BLaER1 treated with 17β-estradiol and CSF1 and Interleukin-3, amounts not matched to agents 10 nM and 100 nM (cell line): ENCODE measurements at regions not wholly inside any gene's neighbourhood (a gene's known extent, or its start where the extent isn't known, plus 50 kb on each side); places are given as distances from the start of the nearest gene placed in this dataset.

Experiments
- H3K27ac ChIP-seq, 11 experiments: shearing (Covaris generic); formaldehyde crosslinking; 2 replicates each; pipeline ENCODE4 v1.8.1; 2022
- H3K27me3 ChIP-seq, 11 experiments: shearing (Covaris generic); formaldehyde crosslinking; 2 replicates each; pipeline ENCODE4 v1.8.1; 2022
- H3K36me3 ChIP-seq, 11 experiments: shearing (Covaris generic); formaldehyde crosslinking; 2 replicates each; pipeline ENCODE4 v1.8.1; 2022
- H3K4me1 ChIP-seq, 10 experiments: shearing (Covaris generic); formaldehyde crosslinking; 2 replicates each; pipeline ENCODE4 v1.8.1; 2022
- H3K4me2 ChIP-seq, 11 experiments: shearing (Covaris generic); formaldehyde crosslinking; 2 replicates each; pipeline ENCODE4 v1.8.1; 2022
- H3K4me3 ChIP-seq, 10 experiments: shearing (Covaris generic); formaldehyde crosslinking; 2 replicates each; pipeline ENCODE4 v1.8.1; 2022
- H3K9ac ChIP-seq, 11 experiments: shearing (Covaris generic); formaldehyde crosslinking; 2 replicates each; pipeline ENCODE4 v1.8.1; 2022
- H3K9me3 ChIP-seq, 11 experiments: shearing (Covaris generic); formaldehyde crosslinking; replicated peaks in 1 of 11; 2 replicates each; pipeline ENCODE4 v1.8.1; 2022
- H4K20me1 ChIP-seq, 11 experiments: shearing (Covaris generic); formaldehyde crosslinking; 2 replicates each; pipeline ENCODE4 v1.8.1; 2022
- Cebpa-rat ChIP-seq, 11 experiments: shearing (Covaris generic); IDR thresholded peaks; 2 replicates each; pipeline ENCODE4 v1.8.1; 2022

DNA sequence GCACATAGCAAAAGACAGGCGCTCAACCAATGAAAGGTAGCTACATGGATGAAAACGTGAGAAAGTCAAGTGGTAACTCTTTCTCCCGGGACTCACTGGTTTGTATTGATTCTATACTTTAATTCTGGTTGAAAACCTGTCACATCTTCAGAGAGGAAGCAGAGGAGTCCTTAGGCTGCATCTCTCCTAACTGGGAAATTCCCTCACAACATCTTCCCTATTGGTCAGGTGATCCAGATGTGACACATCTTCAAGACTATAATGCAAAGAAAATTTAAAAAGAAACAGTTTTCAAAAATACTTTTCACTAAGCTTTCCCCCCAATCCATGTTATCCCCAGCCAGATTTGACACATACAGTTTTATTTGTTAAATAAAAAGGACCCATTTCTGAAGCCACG is 62.7 kb upstream of the RCN1 start:
- no peaks in the 10 kb centered on the region for H3K27me3 ChIP-seq
- peak overlapping the region in 2 of 11 experiments; percentile 39 to 58; a peak in 3 of 22 replicates for H3K4me2 ChIP-seq
- no peaks in the 10 kb centered on the region for H3K36me3 ChIP-seq
- no peak overlapping the region for H3K27ac ChIP-seq
- H3K4me3 ChIP-seq = no peak overlapping the region
- H3K9me3 ChIP-seq = peaks cover 0 to 9% (median 0%) of the 10 kb centered on the region in 11 experiments; a peak in 2 of 22 replicates
- H3K4me1 ChIP-seq = peaks cover 0 to 30% (median 7%) of the 10 kb centered on the region in 10 experiments; a peak in 10 of 20 replicates
- no peak for TF ChIP-seq Cebpa-rat (IDR thresholded peaks at IDR 0.05)
- H3K9ac ChIP-seq = no peak overlapping the region
- H4K20me1 ChIP-seq = no peaks in the 10 kb centered on the region

- no peaks in the 10 kb centered on the region for H3K27me3 ChIP-seq
- peaks cover 0 to 20% (median 7%) of the 10 kb centered on the region in 10 experiments; a peak in 10 of 20 replicates for H3K4me1 ChIP-seq
- H3K9me3 ChIP-seq = peaks cover 0 to 9% (median 0%) of the 10 kb centered on the region in 11 experiments; a peak in 2 of 22 replicates
- H3K27ac ChIP-seq = no peak overlapping the region
- no peak overlapping the region for H3K4me2 ChIP-seq
- H3K36me3 ChIP-seq = no peaks in the 10 kb centered on the region
- no peak overlapping the region for H3K9ac ChIP-seq
- no peak overlapping the region for H3K4me3 ChIP-seq
- no peaks in the 10 kb centered on the region for H4K20me1 ChIP-seq
- TF ChIP-seq Cebpa-rat (IDR thresholded peaks at IDR 0.05) = no peak
These were observed 64.1 kb upstream of the RCN1 start for GRCh38 chr11:32026766-32027165.

DNA sequence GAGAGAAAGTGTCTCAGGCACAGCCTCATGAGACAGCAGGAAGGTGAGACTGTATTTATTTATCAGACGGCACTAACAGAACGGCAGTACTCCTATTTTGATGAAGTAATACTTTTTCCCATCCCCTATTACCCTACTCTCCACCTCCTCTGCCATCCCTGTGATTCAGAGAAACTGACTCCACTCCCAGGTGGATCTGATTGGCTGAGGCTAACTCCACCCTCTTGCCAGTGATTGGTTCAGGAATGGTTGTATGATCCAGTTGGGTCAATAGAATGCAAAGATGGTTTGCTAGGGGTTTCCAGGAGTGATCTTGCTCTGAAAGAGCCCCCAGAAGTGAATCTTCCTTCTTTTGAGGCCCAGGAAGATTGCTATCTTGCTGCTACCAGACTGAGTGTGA is 65.9 kb upstream of the RCN1 start:
- H3K4me1 ChIP-seq = peaks cover 0 to 20% (median 7%) of the 10 kb centered on the region in 10 experiments; a peak in 10 of 20 replicates
- H3K9me3 ChIP-seq = peaks cover 0 to 9% (median 0%) of the 10 kb centered on the region in 11 experiments; a peak in 2 of 22 replicates
- no peaks in the 10 kb centered on the region for H4K20me1 ChIP-seq
- no peak overlapping the region for H3K4me2 ChIP-seq
- H3K4me3 ChIP-seq = no peak overlapping the region
- no peak overlapping the region for H3K27ac ChIP-seq
- no peak for TF ChIP-seq Cebpa-rat (IDR thresholded peaks at IDR 0.05)
- no peaks in the 10 kb centered on the region for H3K27me3 ChIP-seq
- no peak overlapping the region for H3K9ac ChIP-seq
- no peaks in the 10 kb centered on the region for H3K36me3 ChIP-seq

DNA sequence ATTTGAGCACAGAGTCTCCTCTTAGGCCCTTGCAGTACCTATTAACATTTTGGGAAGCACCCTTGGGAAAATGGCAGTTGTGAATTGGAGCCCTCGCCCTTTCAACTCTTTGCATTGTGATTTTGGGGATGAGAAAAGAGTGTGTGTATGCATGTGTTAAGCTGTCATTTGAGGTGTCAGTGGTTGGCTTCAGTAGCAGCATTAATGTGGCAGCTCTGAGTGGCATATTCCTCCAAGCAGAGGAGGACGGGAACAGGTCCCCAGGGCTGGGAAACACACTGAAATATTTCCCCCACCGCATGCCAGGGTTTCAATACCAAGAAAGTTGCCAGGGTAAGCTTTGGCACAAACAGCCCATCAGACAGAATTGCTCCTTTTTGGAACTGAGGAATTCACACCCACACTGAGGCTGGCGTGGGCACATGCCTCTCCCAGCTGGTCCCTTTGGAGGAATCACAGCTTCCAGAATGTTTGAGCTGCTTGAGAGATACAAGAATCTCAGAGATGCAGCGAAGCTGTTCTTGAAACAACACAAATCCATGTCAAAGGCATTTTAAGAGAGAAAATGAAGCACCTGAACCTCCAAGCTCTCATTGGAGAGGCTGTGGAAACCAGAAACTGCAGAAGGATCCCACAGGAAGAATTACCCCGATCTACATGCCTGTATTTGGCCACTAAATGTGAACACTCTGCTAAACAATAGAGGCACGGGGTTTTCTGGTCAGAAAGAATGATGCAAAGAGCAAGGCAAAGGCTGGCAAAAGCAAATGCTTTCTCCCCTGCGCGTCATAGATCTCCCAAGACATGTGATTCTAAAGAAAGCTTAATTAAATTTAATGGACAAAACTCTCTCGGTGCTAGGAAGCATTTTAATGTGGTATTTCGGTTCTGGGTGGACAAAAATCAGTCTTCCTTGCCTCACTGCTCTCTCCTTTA is 67.2 kb upstream of the RCN1 start:
- Histone ChIP-seq H3K4me2 (no peak overlapping the region), H3K4me1 (peaks cover 0 to 9% (median 0%) of the 10 kb centered on the region in 10 experiments; a peak in 6 of 20 replicates), H3K27ac (no peak overlapping the region), H3K36me3 (no peaks in the 10 kb centered on the region), H3K9ac (no peak overlapping the region), H3K9me3 (peaks cover 0 to 5% (median 0%) of the 10 kb centered on the region in 11 experiments; a peak in 2 of 22 replicates), H4K20me1 (no peaks in the 10 kb centered on the region), H3K4me3 (no peak overlapping the region), H3K27me3 (no peaks in the 10 kb centered on the region)
- no peak for TF ChIP-seq Cebpa-rat (IDR thresholded peaks at IDR 0.05)

DNA sequence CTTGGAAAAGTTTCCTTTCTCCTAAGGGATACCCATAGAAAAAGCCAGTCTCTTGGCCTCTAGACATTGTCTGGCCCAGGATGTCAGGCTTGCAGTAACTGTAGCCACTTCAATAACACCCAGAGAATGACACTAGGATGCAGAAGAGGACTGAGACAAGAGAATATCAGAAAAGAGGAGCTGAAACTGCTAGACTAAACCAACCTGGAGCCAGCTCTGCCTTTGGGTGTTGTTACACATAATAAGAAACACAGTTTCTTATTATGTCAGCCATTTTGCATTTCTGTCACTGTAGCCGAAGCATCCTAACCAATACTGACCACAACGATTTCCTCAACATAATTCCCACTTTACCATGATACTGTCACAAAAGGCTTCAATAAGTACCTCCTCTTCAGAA is 72.2 kb upstream of the RCN1 start:
- Histone ChIP-seq H3K27ac (no peak overlapping the region), H3K4me2 (no peak overlapping the region), H3K36me3 (no peaks in the 10 kb centered on the region), H3K27me3 (no peaks in the 10 kb centered on the region), H3K4me3 (no peak overlapping the region), H3K4me1 (no peaks in the 10 kb centered on the region), H4K20me1 (no peaks in the 10 kb centered on the region), H3K9me3 (no peaks in the 10 kb centered on the region), H3K9ac (no peak overlapping the region)
- TF ChIP-seq Cebpa-rat (IDR thresholded peaks at IDR 0.05) = no peak

DNA sequence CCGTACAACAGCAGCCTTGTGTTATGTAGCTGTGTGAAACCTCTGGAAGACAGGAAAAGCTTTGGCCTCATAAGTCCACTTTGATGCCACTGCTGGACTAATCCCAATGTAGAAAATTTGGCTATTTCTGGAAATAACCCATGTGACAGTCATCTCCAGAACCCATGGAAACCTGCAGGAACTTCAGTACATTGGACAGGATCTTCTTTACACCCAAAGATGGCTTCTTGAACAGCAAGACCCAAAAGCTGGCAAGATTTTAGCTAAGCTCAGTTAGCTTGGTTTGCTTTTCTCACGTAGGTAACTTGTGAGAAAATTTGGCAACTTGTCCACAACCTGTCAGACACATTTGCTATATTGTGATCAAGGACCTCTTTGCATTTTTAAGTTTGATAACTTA is 74.8 kb upstream of the RCN1 start:
- H4K20me1 ChIP-seq = no peaks in the 10 kb centered on the region

DNA sequence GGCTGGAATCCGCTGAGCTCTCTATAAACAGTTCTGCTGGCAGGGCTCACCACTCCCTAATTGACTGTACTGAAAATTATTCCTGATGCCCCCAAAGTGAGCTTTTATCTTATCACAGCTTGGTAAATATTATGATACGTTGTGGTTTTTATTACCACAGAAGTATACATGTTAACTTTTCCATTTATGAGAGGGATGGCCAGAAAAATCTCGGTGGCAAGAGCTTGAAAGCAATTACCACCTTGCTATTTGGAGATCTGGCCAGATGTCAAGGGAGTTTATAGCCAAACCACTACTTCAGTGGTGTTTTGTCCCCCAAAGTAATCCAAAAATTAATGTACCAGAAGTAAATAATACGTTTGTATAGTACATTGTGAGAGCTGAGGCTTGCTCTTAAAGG is 75.4 kb upstream of the RCN1 start:
- Histone ChIP-seq H3K4me3 (no peak overlapping the region), H4K20me1 (no peaks in the 10 kb centered on the region), H3K27me3 (no peaks in the 10 kb centered on the region), H3K9ac (no peak overlapping the region), H3K9me3 (no peaks in the 10 kb centered on the region), H3K4me1 (no peaks in the 10 kb centered on the region), H3K4me2 (no peak overlapping the region), H3K27ac (no peak overlapping the region), H3K36me3 (no peaks in the 10 kb centered on the region)
- no peak for TF ChIP-seq Cebpa-rat (IDR thresholded peaks at IDR 0.05)

More for the DNA sequence above, 74.8 kb upstream of the RCN1 start:
- Histone ChIP-seq H3K9ac (no peak overlapping the region), H3K4me1 (no peaks in the 10 kb centered on the region), H3K36me3 (no peaks in the 10 kb centered on the region), H3K4me2 (no peak overlapping the region), H3K4me3 (no peak overlapping the region), H3K9me3 (no peaks in the 10 kb centered on the region), H3K27ac (no peak overlapping the region), H3K27me3 (no peaks in the 10 kb centered on the region)
- no peak for TF ChIP-seq Cebpa-rat (IDR thresholded peaks at IDR 0.05)

DNA sequence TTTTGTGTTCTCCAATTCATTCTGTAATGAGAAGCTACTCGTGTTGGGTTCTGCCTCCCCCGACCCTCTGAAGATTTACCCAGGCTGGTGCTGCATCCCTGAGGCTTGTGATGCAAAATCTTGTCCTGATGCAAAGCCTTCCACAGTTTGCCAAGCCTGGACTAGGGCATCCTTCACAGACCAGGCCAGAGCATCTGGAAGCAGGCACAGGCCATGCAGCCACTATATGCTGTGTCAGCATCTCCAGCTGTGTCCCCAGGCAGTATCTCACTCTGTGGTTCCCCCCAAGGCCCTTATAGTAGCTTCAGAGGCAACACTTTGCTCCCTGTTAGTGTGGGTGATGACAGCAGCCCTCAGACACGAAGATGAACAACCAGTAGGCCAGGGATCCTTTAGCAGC is 77.3 kb upstream of the RCN1 start:
- Histone ChIP-seq H3K9me3 (no peaks in the 10 kb centered on the region), H3K4me3 (no peak overlapping the region), H3K27ac (no peak overlapping the region)

GRCh38 chr11:32012049-32012448 is 78.8 kb upstream of the RCN1 start:
- Histone ChIP-seq H3K4me2 (no peak overlapping the region), H3K4me3 (no peak overlapping the region), H3K36me3 (no peaks in the 10 kb centered on the region), H3K27me3 (no peaks in the 10 kb centered on the region), H3K9me3 (no peaks in the 10 kb centered on the region), H4K20me1 (no peaks in the 10 kb centered on the region), H3K4me1 (0 out of 20 replicates have a peak, but pooled peaks cover 0 to 6% (median 0%) of the 10 kb centered on the region in 10 experiments), H3K27ac (no peak overlapping the region), H3K9ac (no peak overlapping the region)
- no peak for TF ChIP-seq Cebpa-rat (IDR thresholded peaks at IDR 0.05)

More for the DNA sequence above, 77.3 kb upstream of the RCN1 start:
- H3K4me2 ChIP-seq = no peak overlapping the region
- H3K27me3 ChIP-seq = no peaks in the 10 kb centered on the region
- H3K36me3 ChIP-seq = no peaks in the 10 kb centered on the region
- no peak overlapping the region for H3K9ac ChIP-seq
- no peaks in the 10 kb centered on the region for H3K4me1 ChIP-seq
- no peak for TF ChIP-seq Cebpa-rat (IDR thresholded peaks at IDR 0.05)
- no peaks in the 10 kb centered on the region for H4K20me1 ChIP-seq
